VCaP (cell line): ENCODE measurements at regions not wholly inside any gene's neighbourhood (a gene's known extent, or its start where the extent isn't known, plus 50 kb on each side); places are given as distances from the start of the nearest gene placed in this dataset.

Experiments used
- H3K27ac ChIP-seq: fragments of 450-650 bp; 2 replicates; pipeline ENCODE4 v1.5.1; 2017
- TF ChIP-seq, protein P1 (sequence below): fragments of 450-650 bp; conservative IDR thresholded peaks from 2 replicates; pipeline ENCODE4 v1.5.1; 2017; ENCODE audit warnings: mild to moderate bottlenecking, moderate library complexity

- TF ChIP-seq, protein P1, sequence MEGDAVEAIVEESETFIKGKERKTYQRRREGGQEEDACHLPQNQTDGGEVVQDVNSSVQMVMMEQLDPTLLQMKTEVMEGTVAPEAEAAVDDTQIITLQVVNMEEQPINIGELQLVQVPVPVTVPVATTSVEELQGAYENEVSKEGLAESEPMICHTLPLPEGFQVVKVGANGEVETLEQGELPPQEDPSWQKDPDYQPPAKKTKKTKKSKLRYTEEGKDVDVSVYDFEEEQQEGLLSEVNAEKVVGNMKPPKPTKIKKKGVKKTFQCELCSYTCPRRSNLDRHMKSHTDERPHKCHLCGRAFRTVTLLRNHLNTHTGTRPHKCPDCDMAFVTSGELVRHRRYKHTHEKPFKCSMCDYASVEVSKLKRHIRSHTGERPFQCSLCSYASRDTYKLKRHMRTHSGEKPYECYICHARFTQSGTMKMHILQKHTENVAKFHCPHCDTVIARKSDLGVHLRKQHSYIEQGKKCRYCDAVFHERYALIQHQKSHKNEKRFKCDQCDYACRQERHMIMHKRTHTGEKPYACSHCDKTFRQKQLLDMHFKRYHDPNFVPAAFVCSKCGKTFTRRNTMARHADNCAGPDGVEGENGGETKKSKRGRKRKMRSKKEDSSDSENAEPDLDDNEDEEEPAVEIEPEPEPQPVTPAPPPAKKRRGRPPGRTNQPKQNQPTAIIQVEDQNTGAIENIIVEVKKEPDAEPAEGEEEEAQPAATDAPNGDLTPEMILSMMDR: no peak
Observed at GRCh38 chr11:122310766-122311165, 194.8 kb upstream of the BLID start.

DNA sequence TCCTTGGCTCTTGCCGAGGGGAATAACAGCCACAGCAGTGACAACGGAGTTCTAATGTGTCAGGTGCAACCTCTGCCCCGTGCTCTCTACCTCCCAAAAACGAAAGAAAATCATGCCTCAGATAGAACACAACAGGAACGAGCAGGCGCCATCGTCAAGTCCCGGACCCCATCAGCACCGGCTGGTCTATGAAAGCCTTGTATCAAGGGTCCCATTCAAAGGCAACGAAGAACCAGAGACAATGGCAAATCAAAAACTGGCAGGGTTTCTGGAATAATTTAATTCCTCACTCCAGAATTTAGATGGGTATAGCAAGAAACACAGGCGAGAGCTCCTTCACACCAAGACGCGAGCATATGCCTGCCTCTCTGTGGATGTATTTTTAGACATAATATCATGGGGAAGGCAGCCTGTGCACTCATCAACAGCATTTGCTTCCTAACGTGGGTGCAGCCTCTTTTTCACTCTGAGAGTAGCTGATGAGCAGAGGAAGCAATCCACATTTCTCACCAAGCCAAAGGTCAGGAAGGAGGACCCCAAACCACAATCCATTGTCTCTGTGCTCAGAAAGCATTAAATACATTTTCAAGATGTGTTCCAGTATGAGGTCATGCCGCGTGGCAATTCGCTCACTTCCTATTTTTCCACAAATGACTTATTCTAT is 193.4 kb upstream of the BLID start:
- no peak overlapping the region for H3K27ac ChIP-seq
- TF ChIP-seq, protein P1: no peak

More at GRCh38 chr11:122310766-122311165, 194.8 kb upstream of the BLID start:
- H3K27ac ChIP-seq: no peak overlapping the region

GRCh38 chr11:122308226-122308625 is 192.2 kb upstream of the BLID start:
- TF ChIP-seq, protein P1: no peak
- no peak overlapping the region for H3K27ac ChIP-seq

DNA sequence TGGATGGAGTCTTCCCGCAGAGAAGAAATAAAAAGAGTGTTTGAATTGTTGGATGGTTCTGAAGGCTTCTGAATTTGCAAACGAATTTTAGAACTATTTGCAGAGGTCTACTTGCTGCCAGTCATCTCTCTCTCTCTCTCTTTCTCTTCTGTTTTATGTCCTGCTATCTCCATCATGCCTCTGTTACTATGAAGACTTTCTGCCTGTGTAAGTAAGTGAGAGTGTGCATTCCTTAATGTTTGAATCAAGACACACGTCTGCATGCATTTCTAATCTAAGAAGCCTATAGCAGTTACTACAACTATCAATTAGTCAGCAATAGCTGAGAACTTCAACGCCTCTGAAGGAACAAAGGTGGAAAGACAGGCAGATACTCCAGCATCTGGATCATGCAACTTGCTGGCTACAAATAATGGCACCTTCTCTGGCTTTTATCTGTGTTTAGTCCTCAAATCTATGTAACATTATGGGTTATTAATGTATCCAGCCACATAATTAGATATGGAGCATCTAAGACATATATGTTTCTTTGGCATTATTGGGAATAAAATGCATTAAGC is 191.5 kb upstream of the BLID start:
- TF ChIP-seq, protein P1: no peak
- H3K27ac ChIP-seq: no peak overlapping the region

- H3K27ac ChIP-seq: no peak overlapping the region
- TF ChIP-seq, protein P1: no peak
Observed at GRCh38 chr11:122306831-122307391, 190.9 kb upstream of the BLID start.

- TF ChIP-seq, protein P1: no peak
- no peak overlapping the region for H3K27ac ChIP-seq
Observed at GRCh38 chr11:122305426-122306320, 189.7 kb upstream of the BLID start.

- no peak overlapping the region for H3K27ac ChIP-seq
- TF ChIP-seq, protein P1: no peak
Observed at GRCh38 chr11:122304973-122305372, 189.0 kb upstream of the BLID start.
